H9 (cell line): ENCODE measurements at regions not wholly inside any gene's neighbourhood (a gene's known extent, or its start where the extent isn't known, plus 50 kb on each side); places are given as distances from the start of the nearest gene placed in this dataset.

ENCODE experiments used
- DNase-seq: peaks from one replicate; pipeline ENCODE4 v3.0.0-alpha.2; 2017
- H2AFZ ChIP-seq: one replicate; pipeline ENCODE4 v1.6.1; 2013; ENCODE audit warnings: mild to moderate bottlenecking, low read length, control low read depth, moderate library complexity
- H2AK5ac ChIP-seq: 2 replicates; pipeline ENCODE4 v1.6.1; 2013; ENCODE audit warnings: low read length, control low read depth, mixed read lengths; ENCODE audit not compliant: insufficient read length
- H2BK120ac ChIP-seq: one replicate; pipeline ENCODE4 v1.6.1; 2013; ENCODE audit warnings: low read depth, mild to moderate bottlenecking, low read length, control low read depth, inconsistent platforms; ENCODE audit not compliant: poor library complexity, severe bottlenecking
- H2BK12ac ChIP-seq: 2 replicates; pipeline ENCODE4 v1.6.1; 2013; ENCODE audit warnings: low read length, control low read depth, mixed read lengths, low read depth; ENCODE audit not compliant: insufficient read length
- H2BK15ac ChIP-seq: 2 replicates; pipeline ENCODE4 v1.6.1; 2013; ENCODE audit warnings: low read depth, low read length, control low read depth
- H2BK20ac ChIP-seq: one replicate; pipeline ENCODE4 v1.6.1; 2013; ENCODE audit warnings: low read depth, mild to moderate bottlenecking, low read length, control low read depth, inconsistent platforms; ENCODE audit not compliant: poor library complexity, severe bottlenecking
- H2BK5ac ChIP-seq: 2 replicates; pipeline ENCODE4 v1.6.1; 2013; ENCODE audit warnings: low read length, control low read depth, mixed read lengths; ENCODE audit not compliant: insufficient read length
- H3K14ac ChIP-seq: 2 replicates; pipeline ENCODE4 v1.6.1; 2013; ENCODE audit warnings: low read length, control low read depth; ENCODE audit not compliant: insufficient read depth
- H3K18ac ChIP-seq: 2 replicates; pipeline ENCODE4 v1.6.1; 2013; ENCODE audit warnings: low read depth, mild to moderate bottlenecking, mixed read lengths, low read length, control low read depth; ENCODE audit not compliant: insufficient read length
- H3K23ac ChIP-seq: 2 replicates; pipeline ENCODE4 v1.6.1; 2013; ENCODE audit warnings: low read length, control low read depth, mixed read lengths, low read depth; ENCODE audit not compliant: insufficient read length
- H3K23me2 ChIP-seq: 2 replicates; pipeline ENCODE4 v1.6.1; 2013; ENCODE audit warnings: low read depth, mild to moderate bottlenecking, mixed read lengths, low read length, control low read depth; ENCODE audit not compliant: insufficient read length, poor library complexity, severe bottlenecking
- H3K27ac ChIP-seq: 2 replicates; pipeline ENCODE4 v1.5.1; 2013; ENCODE audit warnings: low read length, control low read depth, mixed read lengths, low read depth; ENCODE audit not compliant: insufficient read length
- H3K27me3 ChIP-seq: 2 replicates; pipeline ENCODE4 v1.6.1; 2013; ENCODE audit warnings: low read length, control low read depth, inconsistent platforms; ENCODE audit not compliant: insufficient read depth
- H3K4ac ChIP-seq: 2 replicates; pipeline ENCODE4 v1.6.1; 2013; ENCODE audit warnings: low read depth, mild to moderate bottlenecking, control low read depth, inconsistent platforms, low read length, moderate library complexity
- H3K4me1 ChIP-seq: 2 replicates; pipeline ENCODE4 v1.6.1; 2013; ENCODE audit warnings: low read length, control low read depth, inconsistent platforms; ENCODE audit not compliant: insufficient read depth
- H3K4me2 ChIP-seq: 2 replicates; pipeline ENCODE4 v1.6.1; 2013; ENCODE audit warnings: low read length, control low read depth, mixed read lengths; ENCODE audit not compliant: insufficient read length, insufficient read depth
- H3K56ac ChIP-seq: 2 replicates; pipeline ENCODE4 v1.6.1; 2013; ENCODE audit warnings: low read depth, mild to moderate bottlenecking, mixed read lengths, low read length, control low read depth; ENCODE audit not compliant: insufficient read length
- H3K79me1 ChIP-seq: 2 replicates; pipeline ENCODE4 v1.6.1; 2013; ENCODE audit warnings: low read depth, mild to moderate bottlenecking, moderate library complexity, low read length, control low read depth, inconsistent platforms; ENCODE audit not compliant: insufficient read depth, poor library complexity, severe bottlenecking
- H3K79me2 ChIP-seq: 2 replicates; pipeline ENCODE4 v1.6.1; 2013; ENCODE audit warnings: low read length, control low read depth, inconsistent platforms; ENCODE audit not compliant: insufficient read depth
- H3K9ac ChIP-seq: 2 replicates; pipeline ENCODE4 v1.6.1; 2013; ENCODE audit warnings: low read length, control low read depth, mixed read lengths; ENCODE audit not compliant: insufficient read length; ENCODE audit errors: extremely low read depth
- H3K9me3 ChIP-seq: one replicate; pipeline ENCODE4 v1.6.1; 2013; ENCODE audit warnings: low read depth, low read length, inconsistent platforms; ENCODE audit not compliant: control insufficient read depth
- H3T11ph ChIP-seq: one replicate; pipeline ENCODE4 v1.6.1; 2013; ENCODE audit warnings: mild to moderate bottlenecking, low read length, control low read depth, inconsistent platforms
- H4K20me1 ChIP-seq: one replicate; pipeline ENCODE4 v1.6.1; 2013; ENCODE audit not compliant: control insufficient read depth, insufficient read length, insufficient read depth
- H4K5ac ChIP-seq: 2 replicates; pipeline ENCODE4 v1.6.1; 2013; ENCODE audit warnings: low read depth, mild to moderate bottlenecking, mixed read lengths, low read length, control low read depth; ENCODE audit not compliant: insufficient read length
- H4K8ac ChIP-seq: replicated peaks from 2 replicates; pipeline ENCODE4 v1.6.1; 2013; ENCODE audit warnings: low read length, control low read depth, mixed read lengths, low read depth; ENCODE audit not compliant: insufficient read length
- H4K91ac ChIP-seq: 2 replicates; pipeline ENCODE4 v1.6.1; 2013; ENCODE audit warnings: low read depth, mild to moderate bottlenecking, moderate library complexity, mixed read lengths, low read length, control low read depth; ENCODE audit not compliant: insufficient read length
- H3K27ac Mint-ChIP-seq, 3 experiments: 2 replicates in 2 of 3; 3 replicates in 1 of 3; pipeline ENCODE4 v1.8.0; 2020 to 2021; ENCODE audit warnings: mixed read lengths in 3 of 3, mild to moderate bottlenecking in 1 of 3, moderate library complexity in 1 of 3
- H3K27me3 Mint-ChIP-seq: 2 replicates; pipeline ENCODE4 v1.8.0; 2021; ENCODE audit warnings: low read depth, mild to moderate bottlenecking, moderate library complexity, mixed read lengths
- H3K36me3 Mint-ChIP-seq, 3 experiments: 2 replicates in 2 of 3; 3 replicates in 1 of 3; pipeline ENCODE4 v1.8.0; 2020 to 2021; ENCODE audit warnings: low read depth in 3 of 3, mixed read lengths in 3 of 3; ENCODE audit not compliant: insufficient read depth in 1 of 3
- H3K4me1 Mint-ChIP-seq, 2 experiments: 2 replicates each; pipeline ENCODE4 v1.8.0; 2020; ENCODE audit warnings: mixed read lengths in 2 of 2
- H3K4me3 Mint-ChIP-seq, 2 experiments: 2 replicates in 1 of 2; 3 replicates in 1 of 2; pipeline ENCODE4 v1.8.0; 2020 to 2021; ENCODE audit warnings: mild to moderate bottlenecking in 2 of 2, mixed read lengths in 2 of 2, moderate library complexity in 1 of 2
- H3K9me3 Mint-ChIP-seq, 2 experiments: 2 replicates in 1 of 2; 3 replicates in 1 of 2; pipeline ENCODE4 v1.8.0; 2020; ENCODE audit warnings: mild to moderate bottlenecking in 2 of 2, mixed read lengths in 2 of 2, moderate library complexity in 1 of 2
- WGBS: extraction: QIAGEN DNeasy Blood & Tissue Kit; methylation state at CpG from one replicate; pipeline ENCODE4 v1.1.7; 2013; ENCODE audit warnings: missing lambda C conversion rate, low lambda C conversion rate, mixed read lengths; ENCODE audit not compliant: insufficient read length; ENCODE audit errors: extremely low coverage; 5-methylcytosine and 5-hydroxymethylcytosine counted together
- TF ChIP-seq, protein P1 (sequence below): fragments of 200-600 bp; sonication (generic); conservative IDR thresholded peaks from 3 replicates; pipeline ENCODE4 v1.8.0; 2021; ENCODE audit warnings: antibody characterized with exemption, mild to moderate bottlenecking

DNA sequence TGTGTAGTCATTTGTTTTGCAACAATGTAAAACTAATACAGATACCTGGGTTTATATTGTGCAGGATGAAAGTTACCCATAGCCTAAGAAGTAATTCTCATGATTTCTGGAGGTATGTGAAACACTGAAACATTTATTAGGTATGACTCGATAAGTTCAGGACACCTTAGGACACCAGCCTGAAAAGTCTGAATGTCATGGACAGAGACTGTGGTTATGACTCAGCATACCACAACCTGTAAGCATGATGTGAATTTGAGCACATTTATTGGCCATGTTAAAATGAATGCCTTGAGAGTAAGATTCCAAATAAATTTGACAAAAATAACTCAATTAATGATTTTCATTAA is 1471.7 kb upstream of the B3GALT2 start:
- H3K79me2 ChIP-seq = no peaks in the 10 kb centered on the region
- no peak overlapping the region for H3K56ac ChIP-seq
- Mint-ChIP-seq H3K9me3 (no peaks in the 10 kb centered on the region; a peak in 1 of 5 replicates), H3K27me3 (no peaks in the 10 kb centered on the region; the same call in 1 of the 2 replicates), H3K4me1 (no peaks in the 10 kb centered on the region), H3K4me3 (no peak overlapping the region), H3K27ac (no peak overlapping the region), H3K36me3 (no peaks in the 10 kb centered on the region)
- H2BK12ac ChIP-seq = no peak overlapping the region
- no peak overlapping the region for H3K27ac ChIP-seq
- H2BK15ac ChIP-seq = no peak overlapping the region
- no peaks in the 10 kb centered on the region for H4K20me1 ChIP-seq
- no peak overlapping the region for H2AFZ ChIP-seq
- DNase-seq = no peak
- no peak overlapping the region for H2BK20ac ChIP-seq
- H4K91ac ChIP-seq = no peak overlapping the region
- TF ChIP-seq, protein P1, sequence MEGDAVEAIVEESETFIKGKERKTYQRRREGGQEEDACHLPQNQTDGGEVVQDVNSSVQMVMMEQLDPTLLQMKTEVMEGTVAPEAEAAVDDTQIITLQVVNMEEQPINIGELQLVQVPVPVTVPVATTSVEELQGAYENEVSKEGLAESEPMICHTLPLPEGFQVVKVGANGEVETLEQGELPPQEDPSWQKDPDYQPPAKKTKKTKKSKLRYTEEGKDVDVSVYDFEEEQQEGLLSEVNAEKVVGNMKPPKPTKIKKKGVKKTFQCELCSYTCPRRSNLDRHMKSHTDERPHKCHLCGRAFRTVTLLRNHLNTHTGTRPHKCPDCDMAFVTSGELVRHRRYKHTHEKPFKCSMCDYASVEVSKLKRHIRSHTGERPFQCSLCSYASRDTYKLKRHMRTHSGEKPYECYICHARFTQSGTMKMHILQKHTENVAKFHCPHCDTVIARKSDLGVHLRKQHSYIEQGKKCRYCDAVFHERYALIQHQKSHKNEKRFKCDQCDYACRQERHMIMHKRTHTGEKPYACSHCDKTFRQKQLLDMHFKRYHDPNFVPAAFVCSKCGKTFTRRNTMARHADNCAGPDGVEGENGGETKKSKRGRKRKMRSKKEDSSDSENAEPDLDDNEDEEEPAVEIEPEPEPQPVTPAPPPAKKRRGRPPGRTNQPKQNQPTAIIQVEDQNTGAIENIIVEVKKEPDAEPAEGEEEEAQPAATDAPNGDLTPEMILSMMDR = no peak
- no peak overlapping the region for H3K9ac ChIP-seq
- H3K4me2 ChIP-seq = no peak overlapping the region
- H4K8ac ChIP-seq = no peak overlapping the region
- no peak overlapping the region for H2BK120ac ChIP-seq
- no peak overlapping the region for H3T11ph ChIP-seq
- no peak overlapping the region for H3K14ac ChIP-seq
- H4K5ac ChIP-seq = no peak overlapping the region
- no peaks in the 10 kb centered on the region for H3K79me1 ChIP-seq
- H3K4me1 ChIP-seq = no peaks in the 10 kb centered on the region
- WGBS = no CpG with 5 or more reads among the region's 1 CpG
- no peak overlapping the region for H3K18ac ChIP-seq
- H2BK5ac ChIP-seq = no peak overlapping the region
- no peak overlapping the region for H3K23ac ChIP-seq
- no peaks in the 10 kb centered on the region for H3K23me2 ChIP-seq
- no peaks in the 10 kb centered on the region for H3K27me3 ChIP-seq
- no peak overlapping the region for H3K4ac ChIP-seq
- no peaks in the 10 kb centered on the region for H3K9me3 ChIP-seq
- H2AK5ac ChIP-seq = no peak overlapping the region
